NAMALWA (cell line): ENCODE measurements at regions not wholly inside any gene's neighbourhood (a gene's known extent, or its start where the extent isn't known, plus 50 kb on each side); places are given as distances from the start of the nearest gene placed in this dataset.
"Not testable (repeated sequence)": the region's sequence is repeated elsewhere in the genome, so short reads cannot be mapped to it uniquely, and the experiment has no call there.

Source experiments
- DNase-seq: peaks from one replicate; pipeline ENCODE4 v3.0.0-alpha.2; 2015; ENCODE audit warnings: low spot score

DNA sequence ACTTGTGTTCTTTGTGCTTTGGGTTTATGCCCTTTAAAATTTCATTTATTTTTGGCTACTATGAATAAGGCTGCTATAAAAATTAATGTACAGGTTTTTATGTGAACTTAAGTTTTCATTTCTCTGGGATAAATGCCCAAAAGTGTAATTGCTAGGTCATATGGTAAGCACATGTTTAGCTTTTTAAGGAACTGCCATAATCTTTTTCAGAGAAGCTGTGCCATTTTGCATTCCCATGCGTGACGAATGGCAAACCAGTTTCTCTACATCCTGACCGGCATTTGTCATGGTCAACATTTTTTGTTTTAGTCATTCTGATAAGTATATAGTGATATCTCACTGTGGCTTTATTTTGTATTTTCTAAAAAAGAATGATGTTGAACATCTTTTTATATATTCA, 236.0 kb upstream of the SGK1 start:
- no peak for DNase-seq

DNA sequence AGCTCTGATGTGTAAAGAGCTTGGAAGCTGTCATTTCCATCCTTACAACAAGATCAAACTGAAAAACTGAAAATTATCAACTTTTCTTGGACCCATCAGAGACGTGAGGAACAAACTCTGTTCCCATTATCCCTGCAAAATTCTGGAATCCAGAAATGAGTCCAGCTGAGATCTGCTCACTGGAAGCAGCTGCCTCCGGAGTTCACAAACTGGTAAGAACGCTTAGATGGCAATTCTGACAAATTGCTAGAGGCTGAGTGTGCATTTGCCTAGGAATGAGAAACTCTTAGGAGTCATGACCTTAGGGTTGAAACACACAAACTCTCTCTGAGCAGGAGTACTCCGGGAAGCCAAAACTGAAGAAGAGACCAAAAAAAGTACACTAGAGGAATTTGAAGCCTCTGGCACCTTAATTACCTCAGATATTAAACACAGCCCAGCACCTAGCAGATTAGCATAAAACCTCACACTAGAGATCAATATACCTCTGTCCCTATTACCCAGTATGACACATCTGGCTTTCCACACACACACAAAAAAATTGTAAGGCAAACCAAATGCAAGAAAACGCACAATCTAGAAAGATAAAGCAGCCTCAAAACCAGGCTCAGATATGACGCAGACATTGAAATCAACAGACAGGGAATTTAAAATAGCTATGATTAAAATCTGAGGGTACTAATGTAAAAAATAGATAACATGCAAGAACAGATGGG, 233.5 kb upstream of the SGK1 start:
- DNase-seq = no peak

GRCh38 chr6:134550604-134551003, 232.7 kb upstream of the SGK1 start:
- no peak for DNase-seq

DNA sequence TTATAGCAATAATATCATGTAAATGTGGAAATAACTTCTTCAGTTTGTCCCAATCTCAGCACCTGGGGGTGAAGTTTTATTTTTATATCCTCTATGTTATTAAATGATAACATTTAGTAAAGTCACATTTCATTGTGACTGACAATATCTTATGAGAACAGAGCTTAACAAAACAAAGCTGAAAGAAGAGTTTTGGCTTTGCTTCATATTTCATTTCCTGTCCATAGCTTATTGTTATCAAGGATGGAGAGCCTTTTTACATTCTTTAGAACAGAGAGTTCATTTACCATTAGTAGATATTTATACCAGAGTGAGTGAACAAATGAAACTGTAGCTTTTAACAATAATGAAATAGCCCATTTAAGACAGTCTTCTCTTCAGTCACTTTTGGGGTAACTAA, 231.9 kb upstream of the SGK1 start:
- no peak for DNase-seq

DNA sequence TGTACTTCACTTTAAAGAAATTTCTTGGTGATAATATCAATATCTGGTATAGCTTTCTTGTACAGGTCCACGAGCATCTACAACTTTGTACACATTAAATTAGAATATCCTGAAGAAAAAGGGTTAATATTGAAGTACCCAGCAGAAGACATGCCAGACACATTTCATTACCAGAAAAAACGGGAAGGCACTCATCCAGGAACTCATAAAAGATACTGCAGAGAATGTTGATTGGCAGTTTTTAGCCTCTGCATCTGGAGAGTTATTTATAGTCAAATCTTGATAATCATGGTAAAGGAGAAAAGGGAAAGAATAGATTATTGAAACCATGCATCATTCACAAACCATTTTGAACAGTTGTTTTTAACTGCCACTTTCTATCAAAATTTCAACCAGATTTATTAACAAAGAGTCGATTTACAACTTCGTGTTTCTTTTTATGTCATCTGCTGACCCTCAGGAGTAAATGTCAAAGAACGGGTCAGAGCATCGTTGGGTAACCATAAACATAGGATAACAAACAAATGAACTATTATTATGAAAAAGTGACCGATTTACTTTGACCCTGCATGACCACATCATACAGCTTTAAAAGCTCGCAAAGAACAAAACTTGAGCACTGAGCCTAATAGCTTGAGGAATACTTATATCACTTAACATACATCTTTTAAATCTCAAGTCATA, 229.2 kb upstream of the SGK1 start:
- no peak for DNase-seq

- no peak for DNase-seq
These were observed 226.8 kb upstream of the SGK1 start for GRCh38 chr6:134544737-134545136.

- no peak for DNase-seq
These were observed 225.2 kb upstream of the SGK1 start for GRCh38 chr6:134543128-134543527.

- DNase-seq = no peak
These were observed 223.1 kb upstream of the SGK1 start for GRCh38 chr6:134541001-134541400.

DNA sequence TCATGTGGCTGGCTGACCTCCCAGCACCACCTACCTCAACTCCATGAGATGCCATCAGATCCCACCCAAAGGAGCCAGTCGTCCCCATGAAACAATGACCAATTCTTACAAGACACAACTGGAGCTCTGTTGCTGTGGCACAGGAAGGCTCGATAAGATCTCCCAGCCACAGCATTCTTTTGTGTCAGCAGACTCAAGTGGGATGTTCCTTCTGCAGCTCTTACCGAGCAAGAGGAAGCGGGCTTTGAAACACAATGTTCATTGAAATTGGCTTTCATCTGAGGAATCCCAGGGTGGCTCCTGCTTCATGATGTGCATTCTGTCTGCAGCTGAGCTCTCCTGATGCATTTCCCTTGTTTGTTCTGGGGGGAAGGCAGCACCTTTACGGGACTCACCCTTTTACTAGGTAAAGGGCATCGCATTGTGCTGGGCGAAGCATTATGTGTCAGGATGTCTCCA, 222.0 kb upstream of the SGK1 start:
- no peak for DNase-seq

GRCh38 chr6:134537765-134538164, 219.9 kb upstream of the SGK1 start:
- not testable (repeated sequence) for DNase-seq

DNA sequence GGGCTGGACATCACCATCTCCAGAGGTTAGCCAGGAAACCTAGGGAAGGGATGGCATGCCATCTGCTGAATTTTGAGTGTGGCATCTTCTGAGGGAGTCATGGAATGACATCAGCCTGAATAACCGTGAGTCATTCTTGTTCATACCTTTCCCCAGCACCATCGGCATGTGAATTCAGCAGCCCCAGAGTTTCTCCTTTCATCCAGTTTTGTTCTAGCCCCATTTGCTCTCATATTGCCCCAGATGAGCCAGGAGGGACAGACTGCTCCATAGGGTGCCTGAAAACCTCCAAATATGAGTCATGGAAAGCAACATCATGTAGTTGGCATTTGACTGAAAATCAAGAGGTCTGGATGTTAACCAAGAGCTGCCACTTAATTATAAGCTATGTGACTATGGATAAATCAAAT, 219.2 kb upstream of the SGK1 start:
- no peak for DNase-seq

DNA sequence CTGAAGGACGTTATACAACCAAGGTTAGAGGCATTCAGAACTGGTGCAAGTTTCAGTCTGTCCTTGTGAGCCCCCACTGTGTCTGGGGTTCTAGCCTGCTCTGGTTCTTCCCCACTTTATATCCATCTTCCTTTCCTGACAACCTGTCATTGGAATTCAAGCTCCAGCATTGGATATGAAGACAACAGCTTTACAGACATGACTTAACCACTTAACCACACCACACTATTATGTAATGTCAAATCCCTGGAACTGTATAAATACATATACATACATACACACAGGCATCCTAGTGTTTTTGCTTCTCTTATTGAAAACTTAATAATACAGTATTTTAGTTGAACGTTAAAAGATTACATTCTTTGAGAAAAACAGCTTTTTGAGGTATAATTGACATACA, 217.9 kb upstream of the SGK1 start:
- DNase-seq = no peak

DNA sequence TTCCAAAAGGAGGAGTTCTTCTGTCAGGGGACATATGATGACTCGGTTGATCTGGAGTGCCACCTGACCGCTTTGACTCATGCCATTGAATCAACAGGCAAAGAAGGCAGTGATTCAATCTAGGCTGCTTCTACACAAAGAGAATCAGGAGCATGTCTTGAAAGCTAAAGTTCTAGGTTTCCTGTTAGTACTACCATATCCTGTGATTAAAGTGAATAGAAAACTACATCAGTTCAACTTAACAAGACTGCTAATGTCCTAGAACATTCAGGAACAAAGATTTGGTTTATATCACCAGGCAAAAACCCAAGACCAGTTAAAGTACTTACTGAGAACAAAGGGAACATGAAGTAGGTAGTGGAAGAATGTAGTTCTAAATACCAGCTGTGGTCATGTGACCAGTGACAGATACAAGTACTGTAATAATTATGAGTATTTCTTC, 216.8 kb upstream of the SGK1 start:
- no peak for DNase-seq

DNA sequence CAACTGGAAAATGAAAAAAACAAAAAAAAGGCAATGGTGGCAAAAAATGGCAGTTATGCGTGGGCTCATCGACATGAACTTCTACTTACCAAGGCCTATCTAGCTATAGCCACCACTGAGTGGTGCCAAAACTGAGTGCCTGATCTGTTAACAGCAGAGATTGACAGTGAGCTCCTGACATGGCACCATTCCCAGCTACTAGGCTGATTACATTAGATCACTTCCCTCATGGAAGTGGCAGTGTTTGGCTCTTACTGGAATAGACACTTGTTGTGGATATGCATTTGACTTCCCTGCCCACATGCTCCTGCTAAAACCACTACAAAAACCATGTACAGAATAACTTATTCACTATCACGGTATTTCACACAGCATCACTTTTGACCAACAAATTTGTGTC, 216.1 kb upstream of the SGK1 start:
- no peak for DNase-seq

- no peak for DNase-seq
These were observed 215.0 kb upstream of the SGK1 start for GRCh38 chr6:134532694-134533624.

- no peak for DNase-seq
These were observed 213.7 kb upstream of the SGK1 start for GRCh38 chr6:134531611-134532010.

DNA sequence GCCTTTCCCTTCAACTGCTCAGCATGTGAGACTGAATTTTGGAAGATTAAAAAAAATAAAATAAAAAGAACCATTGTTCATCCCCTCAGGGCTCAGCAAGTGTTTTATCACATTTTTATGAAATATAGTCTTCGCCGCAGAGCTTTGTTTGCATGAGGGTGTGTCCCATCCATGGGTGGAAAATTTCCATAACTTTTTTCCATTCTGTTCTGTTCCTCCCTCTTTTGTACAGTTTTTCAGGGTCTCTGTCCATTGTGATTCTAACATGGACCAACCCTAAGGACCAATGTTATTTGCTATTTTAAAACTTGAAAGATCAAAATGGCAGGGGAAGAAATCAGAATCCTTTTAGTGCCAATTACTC, 213.3 kb upstream of the SGK1 start:
- DNase-seq = no peak

DNA sequence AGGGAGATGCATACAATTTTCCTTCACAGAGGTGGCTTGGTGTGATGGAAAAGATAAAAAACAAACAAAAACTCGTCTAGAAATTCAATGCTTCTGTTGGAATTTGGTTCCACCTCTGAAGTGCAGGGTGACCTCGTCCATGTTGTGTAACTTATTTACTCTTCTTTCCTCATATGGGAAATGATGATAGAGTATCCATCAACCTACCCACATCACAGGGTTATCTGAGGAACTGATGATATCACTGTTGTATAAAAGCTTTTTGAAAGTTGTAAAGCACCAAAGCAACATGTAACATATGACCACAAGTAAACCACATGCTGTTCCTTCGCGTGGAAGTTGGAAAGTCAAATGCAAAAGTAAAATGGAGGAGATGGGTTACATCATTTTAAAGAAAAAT, 212.0 kb upstream of the SGK1 start:
- no peak for DNase-seq

GRCh38 chr6:134529305-134529704, 211.4 kb upstream of the SGK1 start:
- no peak for DNase-seq

DNA sequence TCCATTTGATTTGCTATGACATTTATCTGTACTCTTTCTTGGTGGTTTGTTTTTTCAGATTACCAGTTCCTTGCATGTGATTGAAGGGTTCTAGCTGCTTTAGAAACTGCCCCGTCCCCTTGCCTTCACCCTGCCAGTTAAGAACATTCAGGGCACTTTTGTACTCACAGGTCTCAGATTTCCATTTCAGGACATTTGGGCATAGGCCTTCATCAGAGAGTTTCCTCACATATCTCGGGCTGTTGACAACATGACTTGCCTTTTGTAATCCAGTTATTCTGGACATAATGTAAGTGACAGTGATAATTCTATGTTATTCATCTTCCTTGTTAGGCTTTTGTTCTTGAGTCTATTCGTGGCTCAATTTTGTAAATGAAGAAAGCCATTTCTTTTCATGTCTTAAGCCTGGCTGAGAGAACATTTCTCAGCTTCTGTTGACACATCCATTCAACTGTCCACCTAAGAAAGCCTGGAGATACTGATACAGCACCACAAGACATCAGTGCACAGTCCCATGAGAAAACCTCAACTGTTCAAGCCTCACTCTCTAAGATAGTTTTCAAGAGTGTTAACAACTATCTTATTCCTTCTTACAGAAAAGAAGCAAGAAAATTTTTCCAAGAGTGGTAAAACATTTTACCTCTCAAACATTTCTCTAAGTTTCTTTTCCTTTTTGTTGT, 209.3 kb upstream of the SGK1 start:
- DNase-seq = no peak

DNA sequence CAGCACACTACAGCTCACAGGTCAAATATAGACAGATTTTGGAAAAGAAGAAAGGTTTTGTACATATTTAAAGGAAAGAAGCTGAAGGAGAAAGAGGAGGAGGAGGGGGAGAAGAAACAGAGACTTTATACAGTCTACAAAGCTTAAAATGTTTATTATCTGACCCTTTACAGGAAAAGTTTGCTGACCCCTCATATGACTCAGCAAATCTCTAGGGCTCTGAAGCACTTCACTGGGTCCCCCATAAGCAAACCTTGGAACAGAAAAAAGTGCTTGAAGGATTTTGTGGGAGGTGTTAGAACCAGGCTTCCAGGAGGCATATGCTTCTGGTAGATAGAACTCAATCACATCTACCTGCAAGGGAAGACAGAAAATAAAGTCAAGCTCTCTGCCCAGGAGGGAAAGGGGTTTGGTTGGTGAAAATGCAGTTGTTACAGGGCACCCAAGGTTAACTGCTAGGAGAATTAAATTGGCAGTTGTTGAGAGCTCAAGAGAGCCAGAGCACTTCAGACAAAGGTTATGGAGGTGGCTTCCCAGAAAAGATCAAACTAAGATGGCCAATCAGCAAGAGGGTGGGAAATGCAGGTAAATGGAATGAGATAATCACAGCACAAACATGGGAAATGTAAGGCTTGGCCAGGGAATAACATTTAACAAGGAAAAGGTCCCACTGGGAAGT, 207.4 kb upstream of the SGK1 start:
- DNase-seq = no peak
